OCI-LY7 (cell line): ENCODE measurements at regions not wholly inside any gene's neighbourhood (a gene's known extent, or its start where the extent isn't known, plus 50 kb on each side); places are given as distances from the start of the nearest gene placed in this dataset.

Experiments used
- EZH2phosphoT487 ChIP-seq: fragments of 200-600 bp; sonication (generic); IDR thresholded peaks from 2 replicates; pipeline ENCODE4 v1.6.1; 2018; ENCODE audit warnings: low read depth, borderline replicate concordance, mild to moderate bottlenecking, mixed run types, antibody characterized with exemption, low read length, moderate library complexity, mixed read lengths
- TF ChIP-seq, protein P1 (sequence below): fragments of 200-600 bp; sonication (generic); conservative IDR thresholded peaks from 2 replicates; pipeline ENCODE4 v1.5.1; 2014; ENCODE audit warnings: mild to moderate bottlenecking, antibody characterized with exemption, low read length, moderate library complexity, mixed read lengths

DNA sequence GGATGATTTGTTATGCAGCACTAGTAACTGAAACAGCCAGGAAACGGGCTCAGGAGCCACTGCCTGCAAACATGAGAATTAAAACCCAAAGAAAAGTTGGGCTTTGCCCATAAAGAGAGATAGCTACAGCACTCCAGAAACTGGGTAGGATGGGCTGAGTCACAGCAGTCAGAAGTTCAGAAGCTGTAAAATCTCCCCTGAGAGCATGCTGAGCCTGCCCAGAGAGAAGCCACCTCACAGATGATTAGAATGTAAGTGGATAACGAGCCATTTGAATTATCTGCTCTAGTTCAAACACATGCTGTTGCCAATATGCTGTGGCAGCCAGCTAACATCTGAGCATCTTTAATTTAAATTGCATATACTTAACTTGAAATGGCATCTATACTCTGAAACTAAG, 388.1 kb upstream of the ACVR2A start:
- TF ChIP-seq, protein P1, sequence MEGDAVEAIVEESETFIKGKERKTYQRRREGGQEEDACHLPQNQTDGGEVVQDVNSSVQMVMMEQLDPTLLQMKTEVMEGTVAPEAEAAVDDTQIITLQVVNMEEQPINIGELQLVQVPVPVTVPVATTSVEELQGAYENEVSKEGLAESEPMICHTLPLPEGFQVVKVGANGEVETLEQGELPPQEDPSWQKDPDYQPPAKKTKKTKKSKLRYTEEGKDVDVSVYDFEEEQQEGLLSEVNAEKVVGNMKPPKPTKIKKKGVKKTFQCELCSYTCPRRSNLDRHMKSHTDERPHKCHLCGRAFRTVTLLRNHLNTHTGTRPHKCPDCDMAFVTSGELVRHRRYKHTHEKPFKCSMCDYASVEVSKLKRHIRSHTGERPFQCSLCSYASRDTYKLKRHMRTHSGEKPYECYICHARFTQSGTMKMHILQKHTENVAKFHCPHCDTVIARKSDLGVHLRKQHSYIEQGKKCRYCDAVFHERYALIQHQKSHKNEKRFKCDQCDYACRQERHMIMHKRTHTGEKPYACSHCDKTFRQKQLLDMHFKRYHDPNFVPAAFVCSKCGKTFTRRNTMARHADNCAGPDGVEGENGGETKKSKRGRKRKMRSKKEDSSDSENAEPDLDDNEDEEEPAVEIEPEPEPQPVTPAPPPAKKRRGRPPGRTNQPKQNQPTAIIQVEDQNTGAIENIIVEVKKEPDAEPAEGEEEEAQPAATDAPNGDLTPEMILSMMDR: no peak
- TF ChIP-seq EZH2phosphoT487: no peak
